Liver (tissue), 8 donors: ENCODE measurements at regions not wholly inside any gene's neighbourhood (a gene's known extent, or its start where the extent isn't known, plus 50 kb on each side); places are given as distances from the start of the nearest gene placed in this dataset.

Experiments
- DNase-seq: peaks from one replicate; pipeline ENCODE4 v3.0.0-alpha.2; 2017; ENCODE audit warnings: low spot score
- H3K27ac ChIP-seq, 2 donors: one replicate each; pipeline ENCODE4 v1.7.0; 2013; ENCODE audit warnings: inconsistent platforms in 2 of 2, low read length in 2 of 2, control low read depth in 1 of 2, low read depth in 1 of 2, mild to moderate bottlenecking in 1 of 2
- H3K27me3 ChIP-seq, 4 donors: one replicate each; pipeline versions ENCODE4 v1.6.1 to v1.7.0; 2013; ENCODE audit warnings: low read length in 3 of 4, inconsistent platforms in 1 of 4, mild to moderate bottlenecking in 1 of 4, moderate library complexity in 1 of 4; ENCODE audit not compliant: control insufficient read depth in 4 of 4, insufficient read depth in 4 of 4
- H3K36me3 ChIP-seq, 4 donors: one replicate each; pipeline versions ENCODE4 v1.6.1 to v1.7.0; 2013; ENCODE audit warnings: low read length in 3 of 4, mild to moderate bottlenecking in 3 of 4, low read depth in 1 of 4, moderate library complexity in 1 of 4; ENCODE audit not compliant: control insufficient read depth in 4 of 4, insufficient read depth in 3 of 4
- H3K4me1 ChIP-seq, 4 donors: one replicate each; pipeline versions ENCODE4 v1.6.1 to v1.7.0; 2013; ENCODE audit warnings: low read length in 3 of 4, mild to moderate bottlenecking in 3 of 4, moderate library complexity in 1 of 4; ENCODE audit not compliant: control insufficient read depth in 4 of 4, insufficient read depth in 4 of 4
- H3K4me3 ChIP-seq, 3 donors: one replicate each; pipeline versions ENCODE4 v1.6.1 to v1.7.0; 2013; ENCODE audit warnings: low read length in 3 of 3, control low read depth in 1 of 3, low read depth in 1 of 3, mild to moderate bottlenecking in 1 of 3
- H3K9ac ChIP-seq, 2 donors: one replicate each; pipeline ENCODE4 v1.7.0; 2013; ENCODE audit warnings: low read length in 2 of 2, mild to moderate bottlenecking in 2 of 2, moderate library complexity in 2 of 2, control low read depth in 1 of 2, low read depth in 1 of 2
- H3K9me3 ChIP-seq, 4 donors: one replicate each; pipeline versions ENCODE4 v1.6.1 to v1.7.0; 2013; ENCODE audit warnings: low read length in 3 of 4; ENCODE audit not compliant: control insufficient read depth in 4 of 4
- ATF3 ChIP-seq: IDR thresholded peaks from 2 replicates; pipeline ENCODE4 v1.6.1; 2016; ENCODE audit warnings: antibody characterized with exemption
- CTCF ChIP-seq: fragments of 150-350 bp; IDR thresholded peaks from 2 replicates; pipeline ENCODE4 v1.5.1; 2017; ENCODE audit warnings: improper control_type of control experiment, low read depth, low read length; ENCODE audit not compliant: missing input control
- EGR1 ChIP-seq, 2 donors: IDR thresholded peaks; 2 replicates each; pipeline ENCODE4 v1.6.1; 2016 to 2018; ENCODE audit warnings: antibody characterized with exemption in 2 of 2, low read depth in 2 of 2
- FOXA1 ChIP-seq: IDR thresholded peaks from 2 replicates; pipeline ENCODE4 v1.6.1; 2016; ENCODE audit warnings: antibody characterized with exemption
- FOXA2 ChIP-seq: IDR thresholded peaks from 2 replicates; pipeline ENCODE4 v1.6.1; 2016; ENCODE audit warnings: antibody characterized with exemption
- GABPA ChIP-seq, 2 donors: IDR thresholded peaks in 1 of 2; conservative IDR thresholded peaks in 1 of 2; 2 replicates each; pipeline ENCODE4 v1.6.1; 2016; ENCODE audit warnings: antibody characterized with exemption in 2 of 2, mild to moderate bottlenecking in 1 of 2, moderate library complexity in 1 of 2
- HNF4A ChIP-seq, 2 donors: conservative IDR thresholded peaks; 2 replicates each; pipeline ENCODE4 v1.6.1; 2016; ENCODE audit warnings: antibody characterized with exemption in 2 of 2, mild to moderate bottlenecking in 2 of 2
- HNF4G ChIP-seq: IDR thresholded peaks from 2 replicates; pipeline ENCODE4 v1.6.1; 2016; ENCODE audit warnings: antibody characterized with exemption
- JUND ChIP-seq, 2 donors: IDR thresholded peaks; 2 replicates each; pipeline ENCODE4 v1.6.1; 2016; ENCODE audit warnings: antibody characterized with exemption in 2 of 2
- MAX ChIP-seq: IDR thresholded peaks from 2 replicates; pipeline ENCODE4 v1.6.1; 2016; ENCODE audit warnings: antibody characterized with exemption
- NR2F2 ChIP-seq: IDR thresholded peaks from 2 replicates; pipeline ENCODE4 v1.6.1; 2016; ENCODE audit warnings: antibody characterized with exemption
- RAD21 ChIP-seq, 2 donors: IDR thresholded peaks; 2 replicates each; pipeline ENCODE4 v1.6.1; 2016; ENCODE audit warnings: antibody characterized with exemption in 2 of 2, mild to moderate bottlenecking in 2 of 2
- REST ChIP-seq: IDR thresholded peaks from 2 replicates; pipeline ENCODE4 v1.6.1; 2016; ENCODE audit warnings: antibody characterized with exemption, mild to moderate bottlenecking
- RXRA ChIP-seq, 2 donors: IDR thresholded peaks; 2 replicates each; pipeline ENCODE4 v1.6.1; 2017 to 2018; ENCODE audit warnings: antibody characterized with exemption in 2 of 2, mild to moderate bottlenecking in 1 of 2
- SP1 ChIP-seq: IDR thresholded peaks from 2 replicates; pipeline ENCODE4 v1.6.1; 2018; ENCODE audit warnings: antibody characterized with exemption, mild to moderate bottlenecking
- TAF1 ChIP-seq: conservative IDR thresholded peaks from 2 replicates; pipeline ENCODE4 v1.6.1; 2016; ENCODE audit warnings: antibody characterized with exemption, mild to moderate bottlenecking
- YY1 ChIP-seq: IDR thresholded peaks from 2 replicates; pipeline ENCODE4 v1.6.1; 2016; ENCODE audit warnings: antibody characterized with exemption, mild to moderate bottlenecking
- ZBTB33 ChIP-seq: IDR thresholded peaks from 2 replicates; pipeline ENCODE4 v1.6.1; 2016; ENCODE audit warnings: antibody characterized with exemption
- WGBS: extraction: QIAGEN DNeasy Blood & Tissue Kit; methylation state at CpG from one replicate; pipeline ENCODE4 v1.1.7; 2013; 5-methylcytosine and 5-hydroxymethylcytosine counted together
- donor health status: healthy.
- donor health status: healthy.
- donor health status: healthy.
- donor health status: healthy.
- donor health status: healthy.

GRCh38 chr22:48868554-48868953, 959.1 kb downstream of the BRD1 start:
- DNase-seq = no peak

GRCh38 chr22:48867891-48868290, 959.8 kb downstream of the BRD1 start:
- Histone ChIP-seq H3K9ac (no peak overlapping the region), H3K27me3 (peaks cover 0 to 3% (median 0%) of the 10 kb centered on the region in 4 donors), H3K4me1 (no peaks in the 10 kb centered on the region), H3K9me3 (peaks cover 0 to 5% (median 2%) of the 10 kb centered on the region in 4 donors), H3K36me3 (no peaks in the 10 kb centered on the region), H3K27ac (no peak overlapping the region), H3K4me3 (no peak overlapping the region)
- WGBS = 68% methylated on average over 10 of the region's 10 CpGs
- no peak for TF ChIP-seq YY1
- TF ChIP-seq RAD21 (IDR thresholded peaks at IDR 0.05) = no peak
- TF ChIP-seq HNF4G = no peak
- no peak for TF ChIP-seq FOXA1
- no peak for TF ChIP-seq JUND (IDR thresholded peaks at IDR 0.05)
- no peak for TF ChIP-seq REST
- no peak for TF ChIP-seq CTCF
- no peak for TF ChIP-seq MAX
- TF ChIP-seq HNF4A (conservative IDR thresholded peaks at IDR 0.05) = no peak
- no peak for TF ChIP-seq GABPA (IDR thresholded peaks at IDR 0.05 in 1 of 2, conservative IDR thresholded peaks at IDR 0.05 in 1 of 2)
- no peak for TF ChIP-seq RXRA (IDR thresholded peaks at IDR 0.05)
- no peak for TF ChIP-seq NR2F2
- no peak for TF ChIP-seq EGR1 (IDR thresholded peaks at IDR 0.05; ENCODE audit: low read depth in 2 of 2)
- TF ChIP-seq ZBTB33 = no peak
- no peak for TF ChIP-seq FOXA2
- TF ChIP-seq ATF3 = no peak
- no peak for TF ChIP-seq SP1
- no peak for TF ChIP-seq TAF1
- DNase-seq = no peak

More at GRCh38 chr22:48868554-48868953, 959.1 kb downstream of the BRD1 start:
- Histone ChIP-seq H3K27ac (no peak overlapping the region), H3K9me3 (peaks cover 0 to 5% (median 2%) of the 10 kb centered on the region in 4 donors), H3K9ac (no peak overlapping the region), H3K4me1 (no peaks in the 10 kb centered on the region), H3K27me3 (peaks cover 0 to 3% (median 0%) of the 10 kb centered on the region in 4 donors), H3K4me3 (no peak overlapping the region), H3K36me3 (no peaks in the 10 kb centered on the region)
- TF ChIP-seq ZBTB33 = no peak
- 76% methylated on average over 6 of the region's 6 CpGs for WGBS
